GM23338 (cell line): ENCODE measurements at regions not wholly inside any gene's neighbourhood (a gene's known extent, or its start where the extent isn't known, plus 50 kb on each side); places are given as distances from the start of the nearest gene placed in this dataset.

Experiments used
- CREB1 ChIP-seq: fragments of 250-450 bp; sonication (Bioruptor Pico); IDR thresholded peaks from 2 replicates; pipeline ENCODE4 v1.5.0; 2020; ENCODE audit warnings: low read depth, mild to moderate bottlenecking, moderate library complexity
- EZH2phosphoT487 ChIP-seq: fragments of 200-600 bp; sonication (generic); IDR thresholded peaks from one replicate; pipeline ENCODE4 v1.8.1; 2018; ENCODE audit warnings: antibody characterized with exemption; ENCODE audit not compliant: unreplicated experiment
- TF ChIP-seq, protein P1 (sequence below), 2 experiments: fragments of 200-600 bp in 1 of 2; sonication (generic) in 1 of 2; conservative IDR thresholded peaks; 2 replicates each; pipeline versions ENCODE4 v1.5.1 to v1.6.1; 2016 to 2017; ENCODE audit warnings: antibody characterized with exemption in 2 of 2, low read depth in 2 of 2, mild to moderate bottlenecking in 2 of 2, moderate library complexity in 1 of 2

DNA sequence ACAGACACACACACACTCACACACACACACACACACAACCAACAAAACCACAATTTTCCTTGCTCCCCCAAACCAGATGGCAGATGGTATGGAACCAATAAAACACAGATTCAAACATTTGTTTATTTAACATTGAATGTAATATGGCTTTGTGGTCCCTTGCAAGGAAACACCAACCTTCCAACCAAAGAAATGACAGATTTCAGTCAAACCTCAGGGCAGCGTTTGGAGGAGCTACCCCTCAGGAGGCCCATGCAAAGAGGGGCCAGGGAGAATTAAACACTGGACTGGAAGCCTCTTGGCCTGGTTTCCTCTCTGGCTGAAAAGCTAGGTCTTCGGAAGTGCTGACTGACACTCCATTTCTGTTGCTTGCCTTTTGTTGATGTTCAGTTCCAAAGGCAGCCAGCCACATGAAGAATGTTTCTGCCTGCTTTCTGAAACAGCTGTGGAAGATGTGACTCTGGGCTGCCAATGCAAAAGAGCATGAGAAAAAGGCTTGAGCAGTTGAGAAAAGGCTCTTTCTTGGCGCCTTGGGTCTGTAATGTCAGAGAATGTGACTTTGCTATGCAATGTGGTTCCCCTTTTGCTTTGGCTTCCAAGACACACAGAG is 296.1 kb downstream of the RPLP1 start:
- TF ChIP-seq EZH2phosphoT487 = no peak
- TF ChIP-seq, protein P1, sequence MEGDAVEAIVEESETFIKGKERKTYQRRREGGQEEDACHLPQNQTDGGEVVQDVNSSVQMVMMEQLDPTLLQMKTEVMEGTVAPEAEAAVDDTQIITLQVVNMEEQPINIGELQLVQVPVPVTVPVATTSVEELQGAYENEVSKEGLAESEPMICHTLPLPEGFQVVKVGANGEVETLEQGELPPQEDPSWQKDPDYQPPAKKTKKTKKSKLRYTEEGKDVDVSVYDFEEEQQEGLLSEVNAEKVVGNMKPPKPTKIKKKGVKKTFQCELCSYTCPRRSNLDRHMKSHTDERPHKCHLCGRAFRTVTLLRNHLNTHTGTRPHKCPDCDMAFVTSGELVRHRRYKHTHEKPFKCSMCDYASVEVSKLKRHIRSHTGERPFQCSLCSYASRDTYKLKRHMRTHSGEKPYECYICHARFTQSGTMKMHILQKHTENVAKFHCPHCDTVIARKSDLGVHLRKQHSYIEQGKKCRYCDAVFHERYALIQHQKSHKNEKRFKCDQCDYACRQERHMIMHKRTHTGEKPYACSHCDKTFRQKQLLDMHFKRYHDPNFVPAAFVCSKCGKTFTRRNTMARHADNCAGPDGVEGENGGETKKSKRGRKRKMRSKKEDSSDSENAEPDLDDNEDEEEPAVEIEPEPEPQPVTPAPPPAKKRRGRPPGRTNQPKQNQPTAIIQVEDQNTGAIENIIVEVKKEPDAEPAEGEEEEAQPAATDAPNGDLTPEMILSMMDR (conservative IDR thresholded peaks at IDR 0.05; ENCODE audit: low read depth in 2 of 2) = no peak
- no peak for TF ChIP-seq CREB1
